SU-DHL-6 (cell line): ENCODE measurements at regions not wholly inside any gene's neighbourhood (a gene's known extent, or its start where the extent isn't known, plus 50 kb on each side); places are given as distances from the start of the nearest gene placed in this dataset.

ENCODE experiments used
- H2AFZ ChIP-seq: fragments of 200-600 bp; sonication (generic); 2 replicates; pipeline ENCODE4 v1.6.1; 2014; ENCODE audit warnings: low read depth, mild to moderate bottlenecking, moderate library complexity, mixed read lengths, antibody characterized with exemption, low read length; ENCODE audit not compliant: severe bottlenecking
- H3F3A ChIP-seq: fragments of 200-600 bp; shearing (Covaris generic); 2 replicates; pipeline ENCODE4 v1.6.0; 2016; ENCODE audit warnings: antibody characterized with exemption, mild to moderate bottlenecking; ENCODE audit not compliant: insufficient read depth
- H3K27ac ChIP-seq: fragments of 200-600 bp; sonication (generic); 2 replicates; pipeline ENCODE4 v1.5.1; 2016; ENCODE audit warnings: low read depth, mild to moderate bottlenecking, low read length, moderate library complexity, mixed read lengths
- H3K27me3 ChIP-seq: fragments of 200-600 bp; sonication (generic), shearing (Covaris generic); 2 replicates; pipeline ENCODE4 v1.6.0; 2014; ENCODE audit warnings: mild to moderate bottlenecking, low read length
- H3K36me3 ChIP-seq: fragments of 200-600 bp; sonication (generic); 2 replicates; pipeline ENCODE4 v1.6.1; 2014; ENCODE audit warnings: mild to moderate bottlenecking, low read length, mixed read lengths
- H3K4me2 ChIP-seq: fragments of 300-600, 200-600 bp; shearing (Covaris generic), sonication (generic); 2 replicates; pipeline ENCODE4 v1.6.0; 2014; ENCODE audit warnings: low read length, low read depth, mild to moderate bottlenecking; ENCODE audit not compliant: poor library complexity, severe bottlenecking
- H3K4me3 ChIP-seq: fragments of 200-600 bp; sonication (generic); 2 replicates; pipeline ENCODE4 v1.5.1; 2014; ENCODE audit warnings: antibody characterized with exemption, low read length, mild to moderate bottlenecking, mixed read lengths; ENCODE audit not compliant: insufficient read depth, poor library complexity, severe bottlenecking
- H3K79me2 ChIP-seq: fragments of 200-600 bp; sonication (generic); 2 replicates; pipeline ENCODE4 v1.6.1; 2014; ENCODE audit warnings: mild to moderate bottlenecking, low read length, moderate library complexity; ENCODE audit not compliant: insufficient read depth
- H3K9ac ChIP-seq: fragments of 200-600 bp; sonication (generic); 2 replicates; pipeline ENCODE4 v1.7.0; 2014; ENCODE audit warnings: mild to moderate bottlenecking, low read length
- H3K9me2 ChIP-seq: fragments of 200-600 bp; sonication (generic); replicated peaks from 2 replicates; pipeline ENCODE4 v1.6.1; 2014; ENCODE audit warnings: low read length; ENCODE audit not compliant: insufficient read depth
- H3K9me3 ChIP-seq: fragments of 200-600 bp; sonication (generic); 2 replicates; pipeline ENCODE4 v1.6.1; 2014; ENCODE audit warnings: low read length, mixed read lengths; ENCODE audit not compliant: insufficient read depth
- H4K20me1 ChIP-seq: fragments of 200-600 bp; sonication (generic); 2 replicates; pipeline ENCODE4 v1.6.1; 2014; ENCODE audit warnings: low read depth, mild to moderate bottlenecking, antibody characterized with exemption, low read length, moderate library complexity, mixed read lengths
- EZH2phosphoT487 ChIP-seq: fragments of 200-600 bp; sonication (generic), shearing (Covaris generic); conservative IDR thresholded peaks from 2 replicates; pipeline ENCODE4 v1.6.1; 2018; ENCODE audit warnings: mild to moderate bottlenecking, antibody characterized with exemption, low read length, moderate library complexity, mixed read lengths
- TF ChIP-seq, protein P1 (sequence below): fragments of 200-600 bp; sonication (generic); IDR thresholded peaks from one replicate; pipeline ENCODE4 v1.5.1; 2017; ENCODE audit warnings: antibody characterized with exemption, mild to moderate bottlenecking, low read length, moderate library complexity; ENCODE audit not compliant: insufficient read depth, poor library complexity, severe bottlenecking

DNA sequence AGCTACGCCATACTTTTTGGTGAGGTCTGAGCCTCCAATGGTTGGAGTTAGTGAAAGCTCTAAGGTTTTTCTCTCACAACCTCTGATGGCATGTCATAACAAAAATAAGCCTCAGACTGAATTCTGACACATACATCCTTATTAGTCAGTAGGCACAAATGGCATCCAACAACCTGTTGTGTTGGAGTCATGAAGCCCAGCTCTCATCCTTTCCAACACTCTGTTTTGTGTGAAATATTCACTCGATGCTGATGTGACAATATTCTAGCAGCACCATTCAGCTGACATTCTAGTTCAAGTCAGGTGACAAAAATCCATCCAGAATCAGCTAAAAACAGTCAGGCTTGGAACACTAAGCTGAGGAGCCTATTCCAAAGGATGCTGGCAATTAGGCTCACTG, 603.2 kb upstream of the ID2 start:
- Histone ChIP-seq H3F3A (no peaks in the 10 kb centered on the region), H3K9me2 (no peaks in the 10 kb centered on the region), H3K4me2 (no peak overlapping the region), H3K9me3 (no peaks in the 10 kb centered on the region), H3K27ac (no peak overlapping the region), H3K9ac (no peak overlapping the region), H3K79me2 (no peaks in the 10 kb centered on the region), H3K27me3 (no peaks in the 10 kb centered on the region), H4K20me1 (no peaks in the 10 kb centered on the region), H3K4me3 (no peak overlapping the region), H3K36me3 (no peaks in the 10 kb centered on the region), H2AFZ (no peak overlapping the region)
- TF ChIP-seq EZH2phosphoT487, result no peak
- TF ChIP-seq, protein P1, sequence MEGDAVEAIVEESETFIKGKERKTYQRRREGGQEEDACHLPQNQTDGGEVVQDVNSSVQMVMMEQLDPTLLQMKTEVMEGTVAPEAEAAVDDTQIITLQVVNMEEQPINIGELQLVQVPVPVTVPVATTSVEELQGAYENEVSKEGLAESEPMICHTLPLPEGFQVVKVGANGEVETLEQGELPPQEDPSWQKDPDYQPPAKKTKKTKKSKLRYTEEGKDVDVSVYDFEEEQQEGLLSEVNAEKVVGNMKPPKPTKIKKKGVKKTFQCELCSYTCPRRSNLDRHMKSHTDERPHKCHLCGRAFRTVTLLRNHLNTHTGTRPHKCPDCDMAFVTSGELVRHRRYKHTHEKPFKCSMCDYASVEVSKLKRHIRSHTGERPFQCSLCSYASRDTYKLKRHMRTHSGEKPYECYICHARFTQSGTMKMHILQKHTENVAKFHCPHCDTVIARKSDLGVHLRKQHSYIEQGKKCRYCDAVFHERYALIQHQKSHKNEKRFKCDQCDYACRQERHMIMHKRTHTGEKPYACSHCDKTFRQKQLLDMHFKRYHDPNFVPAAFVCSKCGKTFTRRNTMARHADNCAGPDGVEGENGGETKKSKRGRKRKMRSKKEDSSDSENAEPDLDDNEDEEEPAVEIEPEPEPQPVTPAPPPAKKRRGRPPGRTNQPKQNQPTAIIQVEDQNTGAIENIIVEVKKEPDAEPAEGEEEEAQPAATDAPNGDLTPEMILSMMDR, result no peak

GRCh38 chr2:8080063-8080462, 601.8 kb upstream of the ID2 start:
- no peak overlapping the region for H3K9ac ChIP-seq
- H3K27me3 ChIP-seq, result no peaks in the 10 kb centered on the region
- H3K4me2 ChIP-seq, result no peak overlapping the region
- no peaks in the 10 kb centered on the region for H3F3A ChIP-seq
- H3K9me2 ChIP-seq, result no peaks in the 10 kb centered on the region
- H3K27ac ChIP-seq, result no peak overlapping the region
- H3K79me2 ChIP-seq, result no peaks in the 10 kb centered on the region
- no peaks in the 10 kb centered on the region for H3K36me3 ChIP-seq
- H2AFZ ChIP-seq, result no peak overlapping the region
- TF ChIP-seq, protein P1, result no peak
- no peak for TF ChIP-seq EZH2phosphoT487
- H3K4me3 ChIP-seq, result no peak overlapping the region
- no peaks in the 10 kb centered on the region for H3K9me3 ChIP-seq
- no peaks in the 10 kb centered on the region for H4K20me1 ChIP-seq

DNA sequence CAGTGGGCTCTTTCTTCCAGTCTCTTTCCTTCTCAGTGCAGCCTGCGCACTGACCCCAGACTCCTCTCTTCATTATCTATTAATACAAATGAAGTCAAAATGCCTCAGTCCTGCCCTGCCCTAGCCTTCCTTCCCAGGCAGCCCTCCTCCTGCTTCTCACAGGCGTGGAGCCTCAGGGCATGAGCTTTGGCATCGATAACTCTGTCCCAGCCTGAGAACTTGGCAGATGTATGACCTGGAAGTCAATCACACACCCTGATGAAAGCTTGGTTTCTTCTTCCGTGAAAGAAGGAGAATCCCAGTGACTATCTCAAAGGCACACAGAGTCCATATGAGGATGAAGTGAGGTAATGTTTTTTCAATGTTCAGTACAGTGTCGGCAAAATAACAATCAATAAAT, 600.7 kb upstream of the ID2 start:
- Histone ChIP-seq H3K27ac (no peak overlapping the region), H3K36me3 (no peaks in the 10 kb centered on the region), H2AFZ (no peak overlapping the region), H3K4me3 (no peak overlapping the region), H3K9ac (no peak overlapping the region), H3K27me3 (no peaks in the 10 kb centered on the region), H3K9me2 (no peaks in the 10 kb centered on the region), H3K4me2 (no peak overlapping the region), H3K79me2 (no peaks in the 10 kb centered on the region), H3K9me3 (no peaks in the 10 kb centered on the region), H4K20me1 (no peaks in the 10 kb centered on the region), H3F3A (no peaks in the 10 kb centered on the region)
- TF ChIP-seq, protein P1, result no peak
- no peak for TF ChIP-seq EZH2phosphoT487

DNA sequence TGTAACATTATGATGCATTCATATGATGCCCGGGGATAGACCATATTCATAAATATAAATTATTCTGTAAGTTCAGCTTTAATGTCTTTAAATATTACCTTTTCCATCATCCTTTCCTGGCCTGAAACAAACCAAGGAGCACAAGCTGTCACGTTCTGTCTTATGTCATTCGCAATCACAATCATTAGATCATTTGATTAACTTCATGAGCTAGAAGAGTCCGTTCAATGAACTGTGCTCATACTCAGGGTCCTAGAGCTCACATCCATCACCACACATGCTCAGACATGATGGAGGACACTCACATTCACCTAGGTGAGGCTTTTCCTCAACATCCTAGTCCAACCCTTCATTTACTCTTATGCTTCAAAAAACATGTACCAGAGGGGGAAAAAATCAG, 599.0 kb upstream of the ID2 start:
- TF ChIP-seq, protein P1, result no peak
- TF ChIP-seq EZH2phosphoT487, result no peak

More for the DNA sequence above, 599.0 kb upstream of the ID2 start:
- Histone ChIP-seq H3K4me2 (no peak overlapping the region), H3K27me3 (no peaks in the 10 kb centered on the region), H3K27ac (no peak overlapping the region), H3K36me3 (no peaks in the 10 kb centered on the region), H3F3A (no peaks in the 10 kb centered on the region), H3K9ac (no peak overlapping the region), H3K9me3 (no peaks in the 10 kb centered on the region), H3K79me2 (no peaks in the 10 kb centered on the region), H3K4me3 (no peak overlapping the region), H2AFZ (no peak overlapping the region), H4K20me1 (no peaks in the 10 kb centered on the region), H3K9me2 (no peaks in the 10 kb centered on the region)
